Spinal cord (tissue), 9 donors: ENCODE measurements at regions not wholly inside any gene's neighbourhood (a gene's known extent, or its start where the extent isn't known, plus 50 kb on each side); places are given as distances from the start of the nearest gene placed in this dataset.

Source experiments
- DNase-seq, 6 donors: peaks; one replicate each; pipeline versions ENCODE4 v3.0.0 to v3.0.0-alpha.2; 2013 to 2015; ENCODE audit warnings: low spot score in 6 of 6, low read depth in 4 of 6
- H3K27ac ChIP-seq: one replicate; pipeline ENCODE4 v1.5.1; 2013; ENCODE audit warnings: low read depth, low read length, control low read depth
- H3K27me3 ChIP-seq: one replicate; pipeline ENCODE4 v1.6.1; 2013; ENCODE audit warnings: low read length; ENCODE audit not compliant: control insufficient read depth, insufficient read depth
- H3K36me3 ChIP-seq: one replicate; pipeline ENCODE4 v1.6.1; 2013; ENCODE audit warnings: low read length; ENCODE audit not compliant: control insufficient read depth, insufficient read depth
- H3K4me1 ChIP-seq: one replicate; pipeline ENCODE4 v1.6.1; 2013; ENCODE audit warnings: low read length; ENCODE audit not compliant: control insufficient read depth, insufficient read depth
- H3K4me3 ChIP-seq: one replicate; pipeline ENCODE4 v1.5.1; 2013; ENCODE audit warnings: low read depth, low read length, control low read depth
- H3K9me3 ChIP-seq: one replicate; pipeline ENCODE4 v1.6.1; 2013; ENCODE audit warnings: low read length; ENCODE audit not compliant: control insufficient read depth, insufficient read depth
- WGBS: methylation state at CpG from one replicate; pipeline ENCODE4 v1.1.5; 2013; ENCODE audit warnings: missing lambda C conversion rate; ENCODE audit not compliant: insufficient coverage; 5-methylcytosine and 5-hydroxymethylcytosine counted together
- donor health status: healthy.

- Histone ChIP-seq H3K9me3 (no peaks in the 10 kb centered on the region), H3K36me3 (peaks cover 18% of the 10 kb centered on the region), H3K27ac (no peak overlapping the region), H3K4me3 (no peak overlapping the region), H3K27me3 (no peaks in the 10 kb centered on the region), H3K4me1 (peaks cover 30% of the 10 kb centered on the region)
- WGBS, result 74% methylated on average over 7 of the region's 7 CpGs
- no peak for DNase-seq
Measured at GRCh38 chr15:77775373-77775772, 142.7 kb upstream of the LINGO1 start.

GRCh38 chr15:77774350-77774749, 141.6 kb upstream of the LINGO1 start:
- Histone ChIP-seq H3K9me3 (no peaks in the 10 kb centered on the region), H3K27ac (no peak overlapping the region), H3K27me3 (no peaks in the 10 kb centered on the region), H3K4me3 (no peak overlapping the region), H3K36me3 (peaks cover 14% of the 10 kb centered on the region), H3K4me1 (peaks cover 30% of the 10 kb centered on the region)
- no peak for DNase-seq
- WGBS, result 88% methylated on average over 6 of the region's 8 CpGs

- WGBS, result 84% methylated on average over 3 of the region's 5 CpGs
Measured at GRCh38 chr15:77773903-77774302, 141.2 kb upstream of the LINGO1 start.

GRCh38 chr15:77772641-77773402, 140.1 kb upstream of the LINGO1 start:
- H3K4me1 ChIP-seq, result peaks cover 33% of the 10 kb centered on the region
- WGBS, result 60% methylated on average over 9 of the region's 11 CpGs
- H3K36me3 ChIP-seq, result peaks cover 14% of the 10 kb centered on the region
- no peak overlapping the region for H3K27ac ChIP-seq
- no peak overlapping the region for H3K4me3 ChIP-seq
- DNase-seq, result peak in 1 of 6 donors; percentile 61
- H3K27me3 ChIP-seq, result no peaks in the 10 kb centered on the region
- no peaks in the 10 kb centered on the region for H3K9me3 ChIP-seq

More at GRCh38 chr15:77773903-77774302, 141.2 kb upstream of the LINGO1 start:
- Histone ChIP-seq H3K4me3 (no peak overlapping the region), H3K4me1 (peaks cover 30% of the 10 kb centered on the region), H3K27me3 (no peaks in the 10 kb centered on the region), H3K9me3 (no peaks in the 10 kb centered on the region), H3K36me3 (peaks cover 14% of the 10 kb centered on the region), H3K27ac (no peak overlapping the region)
- DNase-seq, result no peak

GRCh38 chr15:77771616-77772015, 138.9 kb upstream of the LINGO1 start:
- peaks cover 14% of the 10 kb centered on the region for H3K36me3 ChIP-seq
- no peak for DNase-seq
- no peak overlapping the region for H3K27ac ChIP-seq
- no peaks in the 10 kb centered on the region for H3K9me3 ChIP-seq
- no peak overlapping the region for H3K4me3 ChIP-seq
- WGBS, result 84% methylated on average over 6 of the region's 7 CpGs
- H3K4me1 ChIP-seq, result peaks cover 33% of the 10 kb centered on the region
- no peaks in the 10 kb centered on the region for H3K27me3 ChIP-seq

GRCh38 chr15:77769700-77770099, 137.0 kb upstream of the LINGO1 start:
- Histone ChIP-seq H3K27ac (no peak overlapping the region), H3K27me3 (no peaks in the 10 kb centered on the region), H3K36me3 (peaks cover 14% of the 10 kb centered on the region), H3K4me1 (peaks cover 17% of the 10 kb centered on the region), H3K4me3 (no peak overlapping the region), H3K9me3 (no peaks in the 10 kb centered on the region)
- no peak for DNase-seq
- WGBS, result 79% methylated on average over 7 of the region's 7 CpGs

GRCh38 chr15:77768521-77769078, 135.9 kb upstream of the LINGO1 start:
- Histone ChIP-seq H3K36me3 (peaks cover 7% of the 10 kb centered on the region), H3K4me1 (peaks cover 10% of the 10 kb centered on the region), H3K9me3 (no peaks in the 10 kb centered on the region), H3K27me3 (no peaks in the 10 kb centered on the region), H3K27ac (no peak overlapping the region), H3K4me3 (no peak overlapping the region)
- no peak for DNase-seq
- 54% methylated on average over 5 of the region's 7 CpGs for WGBS

- Histone ChIP-seq H3K9me3 (no peaks in the 10 kb centered on the region), H3K4me3 (no peak overlapping the region)
- 56% methylated on average over 3 of the region's 5 CpGs for WGBS
Measured at GRCh38 chr15:77768107-77768506, 135.4 kb upstream of the LINGO1 start.

GRCh38 chr15:77764095-77764494, 131.4 kb upstream of the LINGO1 start:
- Histone ChIP-seq H3K27me3 (no peaks in the 10 kb centered on the region), H3K4me1 (peaks cover 22% of the 10 kb centered on the region), H3K4me3 (no peak overlapping the region), H3K27ac (no peak overlapping the region), H3K36me3 (peaks cover 2% of the 10 kb centered on the region), H3K9me3 (no peaks in the 10 kb centered on the region)
- DNase-seq, result no peak
- WGBS, result 83% methylated on average over 2 of the region's 4 CpGs

More at GRCh38 chr15:77768107-77768506, 135.4 kb upstream of the LINGO1 start:
- peaks cover 7% of the 10 kb centered on the region for H3K36me3 ChIP-seq
- H3K27ac ChIP-seq, result no peak overlapping the region
- no peaks in the 10 kb centered on the region for H3K27me3 ChIP-seq
- H3K4me1 ChIP-seq, result peaks cover 10% of the 10 kb centered on the region
- DNase-seq, result no peak
